Globus pallidus (tissue), 1 donor: ENCODE measurements at regions not wholly inside any gene's neighbourhood (a gene's known extent, or its start where the extent isn't known, plus 50 kb on each side); places are given as distances from the start of the nearest gene placed in this dataset.

Experiments used
- DNase-seq: peaks from one replicate; pipeline ENCODE4 v3.0.0-alpha.2; 2015; ENCODE audit warnings: low spot score

GRCh38 chr10:130230036-130230435 lies 93.8 kb downstream of the GLRX3 start:
- no peak for DNase-seq

DNA sequence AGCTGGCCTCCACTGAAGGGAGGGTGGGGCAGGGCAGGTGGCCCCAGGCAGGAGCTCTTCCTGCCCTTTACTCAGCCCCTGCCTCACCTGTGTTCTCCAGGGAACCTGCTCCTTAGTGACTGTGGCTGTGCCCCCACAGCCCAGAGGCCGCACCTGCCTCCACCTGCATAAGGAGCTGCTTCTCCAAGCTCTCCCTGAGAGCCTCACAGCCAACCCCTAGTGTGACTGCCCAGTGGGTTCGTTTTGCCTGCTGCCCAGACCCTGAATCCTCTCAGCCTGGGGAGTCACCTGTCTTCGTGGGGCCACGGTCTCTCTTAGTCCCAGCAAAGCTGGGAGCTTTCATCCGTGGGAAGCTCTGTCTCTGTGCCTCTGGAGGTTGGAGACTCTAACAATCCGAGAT lies 94.4 kb downstream of the GLRX3 start:
- no peak for DNase-seq

- no peak for DNase-seq
Observed at GRCh38 chr10:130231251-130231741, 95.1 kb downstream of the GLRX3 start.

GRCh38 chr10:130232166-130233034 lies 96.2 kb downstream of the GLRX3 start:
- no peak for DNase-seq

GRCh38 chr10:130233035-130233360 lies 96.8 kb downstream of the GLRX3 start:
- DNase-seq = no peak

GRCh38 chr10:130233426-130233825 lies 97.2 kb downstream of the GLRX3 start:
- no peak for DNase-seq

DNA sequence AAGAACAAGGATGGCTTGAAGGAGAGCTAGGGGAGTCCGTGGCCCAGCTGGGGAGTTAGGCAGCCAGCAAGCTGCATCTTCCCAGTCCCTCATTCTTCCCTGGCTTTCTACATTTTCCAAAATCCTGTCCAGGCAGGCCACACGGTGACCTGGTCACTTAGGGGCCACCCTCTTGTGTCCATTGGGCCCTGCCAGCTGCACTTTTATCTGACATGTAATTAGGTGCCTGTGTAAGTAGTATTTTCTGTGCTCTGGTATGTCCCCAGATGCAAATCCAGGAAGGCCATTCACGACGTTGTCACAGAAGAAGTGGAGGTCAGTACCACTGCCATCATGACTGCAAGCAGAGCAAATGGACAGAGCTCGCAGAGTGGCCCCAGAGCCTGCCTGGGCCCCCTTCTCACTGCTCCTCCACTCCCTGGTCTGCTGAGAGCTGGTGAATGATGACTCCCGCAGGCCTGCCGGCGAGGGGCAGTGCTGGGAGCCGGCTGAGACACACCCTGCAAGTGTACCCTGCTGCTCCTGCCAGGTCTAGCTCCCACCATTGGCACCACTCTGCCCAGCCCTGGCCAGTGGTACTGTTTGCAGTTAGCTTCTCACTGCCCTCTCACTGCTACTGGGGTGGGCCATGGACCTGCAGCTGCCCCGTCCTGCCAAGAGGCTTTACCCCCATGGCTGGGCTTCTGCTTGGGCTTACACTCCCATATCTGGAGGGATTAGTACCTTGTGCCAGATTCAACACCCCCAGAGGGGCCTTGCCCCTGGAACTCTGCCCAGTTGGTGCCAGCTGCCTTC lies 98.2 kb downstream of the GLRX3 start:
- no peak for DNase-seq

DNA sequence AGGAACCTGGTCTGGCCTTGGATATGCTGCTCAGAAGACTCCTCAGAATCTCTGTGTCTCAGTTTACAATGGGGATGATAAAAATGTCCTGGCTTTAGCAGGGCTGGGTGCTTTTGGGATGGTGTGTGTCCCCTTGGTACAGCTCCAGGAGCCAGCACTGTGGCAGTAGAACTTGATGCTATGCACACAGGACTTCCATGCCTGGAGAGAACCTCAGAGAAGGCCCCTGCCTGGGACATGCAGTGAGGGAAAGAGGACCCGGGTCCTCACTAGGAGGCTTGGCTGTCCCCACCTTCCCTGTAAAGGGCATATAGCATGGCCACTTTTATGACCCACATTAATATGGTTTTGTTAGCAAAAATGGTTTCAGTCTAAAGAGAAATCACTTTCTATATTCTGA lies 100.5 kb downstream of the GLRX3 start:
- no peak for DNase-seq

GRCh38 chr10:130240409-130240808 lies 104.2 kb downstream of the GLRX3 start:
- no peak for DNase-seq

DNA sequence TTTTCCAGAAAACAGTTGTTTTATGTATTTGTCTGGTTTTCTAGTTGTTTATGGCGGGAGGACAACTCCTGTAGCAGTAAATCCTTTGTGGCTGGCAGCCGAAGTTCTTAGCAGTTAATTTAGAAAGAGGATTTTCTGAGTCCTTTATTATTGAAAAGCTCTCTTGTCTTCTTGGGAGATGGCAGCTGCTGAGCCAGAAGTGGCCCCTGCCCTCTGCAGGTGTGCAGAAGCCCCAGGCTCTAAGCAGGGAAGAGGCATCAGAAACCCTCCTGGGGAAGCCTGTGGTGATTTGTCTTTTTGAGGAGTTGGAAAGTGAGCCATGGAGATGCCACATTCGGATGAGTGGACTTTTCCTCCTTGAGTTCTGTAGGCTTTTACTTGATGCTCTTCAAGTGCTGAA lies 106.3 kb downstream of the GLRX3 start:
- DNase-seq = no peak

DNA sequence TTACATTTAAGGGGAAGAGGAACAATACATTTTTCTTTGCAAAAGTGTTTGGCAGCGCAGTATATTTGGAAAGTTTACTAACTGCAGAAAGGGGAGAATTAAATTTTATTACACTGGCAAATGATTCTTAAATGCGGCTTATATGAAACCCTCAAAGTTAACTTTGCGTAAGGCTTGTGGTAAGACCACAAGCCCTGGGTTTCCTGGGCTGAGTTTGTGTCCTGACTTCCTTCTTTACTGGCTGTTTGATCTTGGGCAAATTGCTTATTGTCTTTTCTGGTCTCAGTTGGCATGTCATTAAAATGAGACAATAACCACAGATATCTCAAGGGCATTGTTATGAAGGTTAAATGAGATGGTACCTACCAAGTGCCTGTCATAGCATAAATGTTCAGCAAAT lies 106.8 kb downstream of the GLRX3 start:
- DNase-seq = no peak

DNA sequence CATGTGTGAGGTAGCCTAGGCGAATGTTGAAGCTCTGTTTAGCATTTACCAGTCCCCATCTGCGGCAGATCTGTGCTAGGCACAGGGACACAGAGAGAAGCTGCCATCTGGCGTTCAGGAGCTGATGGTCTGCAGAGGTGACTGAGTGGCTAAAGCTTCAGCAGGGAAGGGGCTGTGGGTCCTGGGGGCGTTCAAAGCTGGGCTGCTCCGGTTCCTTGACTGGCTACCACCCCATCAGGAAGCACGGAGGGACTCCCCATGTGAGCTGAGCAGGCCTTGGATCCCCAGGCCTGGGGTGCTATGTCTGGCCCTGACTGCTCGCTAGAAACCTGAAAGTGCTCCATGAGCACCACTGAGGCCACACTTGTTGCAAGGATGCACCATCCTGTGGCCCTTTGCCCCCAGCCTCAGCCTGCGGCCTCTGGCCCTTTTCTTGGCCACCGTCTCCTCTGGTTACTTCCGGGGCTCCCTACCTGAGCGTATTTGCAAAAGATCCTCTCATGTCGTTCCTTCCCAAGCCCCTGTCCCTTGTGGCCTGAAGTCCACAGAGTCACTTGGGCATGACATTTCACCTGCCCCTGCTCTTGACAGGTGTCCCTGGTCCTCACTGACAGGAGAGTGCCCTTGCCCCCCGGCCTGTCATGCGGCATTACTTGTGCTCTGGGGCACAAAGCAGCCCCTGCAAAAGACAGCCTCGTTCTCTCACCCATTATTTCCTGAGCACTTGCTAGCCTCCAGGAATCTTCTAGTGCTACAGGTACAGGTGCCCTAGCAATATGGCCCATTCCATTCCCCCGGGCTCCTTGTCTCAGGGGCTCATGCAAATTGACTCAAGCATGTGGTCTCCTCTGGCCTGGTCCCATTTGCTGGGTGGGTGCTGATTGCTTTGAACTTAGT lies 108.1 kb downstream of the GLRX3 start:
- DNase-seq = no peak

DNA sequence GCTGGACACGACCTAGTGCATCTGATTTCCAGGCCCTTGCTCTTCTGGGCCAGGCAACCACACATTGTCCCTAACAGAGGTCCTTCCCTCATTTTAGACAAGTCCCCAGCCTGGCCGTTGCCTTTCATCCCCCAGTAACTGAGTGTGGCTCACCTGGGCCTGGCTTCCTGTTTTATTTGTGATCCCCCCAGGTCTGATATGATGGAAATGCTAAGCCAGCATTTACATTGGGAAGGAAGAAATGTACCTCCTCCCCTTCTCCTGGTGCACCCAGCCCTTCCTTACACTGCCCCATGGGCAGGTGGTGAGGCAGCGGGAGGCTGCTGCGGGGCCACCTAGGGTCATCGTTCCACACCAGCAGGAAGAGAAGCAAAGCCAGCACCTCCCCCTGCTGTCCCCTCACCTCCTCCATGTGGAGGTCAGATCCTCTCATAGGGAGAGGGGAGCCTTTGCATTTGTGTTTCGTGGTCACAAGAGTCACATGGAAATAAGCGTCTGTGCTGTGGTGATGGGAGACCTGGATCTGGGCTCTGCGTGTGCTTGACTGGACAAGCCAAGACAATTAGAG lies 108.8 kb downstream of the GLRX3 start:
- DNase-seq = no peak

- DNase-seq = no peak
Observed at GRCh38 chr10:130246113-130246512, 109.9 kb downstream of the GLRX3 start.

- DNase-seq = no peak
Observed at GRCh38 chr10:130250127-130250526, 113.9 kb downstream of the GLRX3 start.

DNA sequence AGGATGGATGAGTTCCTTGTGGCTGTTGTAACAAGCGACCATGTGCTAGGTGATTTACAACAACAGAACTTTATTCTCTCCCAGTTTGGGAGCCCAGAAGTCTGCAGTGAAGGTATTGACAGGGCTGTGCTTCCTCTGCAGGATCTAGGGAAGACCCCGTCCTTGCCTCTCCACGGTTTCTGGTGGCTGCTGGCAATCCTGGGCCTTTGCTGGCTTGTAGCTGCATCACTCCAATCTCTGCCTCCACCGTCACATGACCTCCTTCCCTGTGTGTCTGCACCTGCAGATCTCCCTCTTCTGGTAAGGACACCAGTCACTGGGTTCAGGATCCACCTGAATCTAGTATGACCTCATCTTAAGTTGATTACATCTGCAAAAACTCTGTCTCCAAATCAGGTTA lies 115.6 kb downstream of the GLRX3 start:
- no peak for DNase-seq

DNA sequence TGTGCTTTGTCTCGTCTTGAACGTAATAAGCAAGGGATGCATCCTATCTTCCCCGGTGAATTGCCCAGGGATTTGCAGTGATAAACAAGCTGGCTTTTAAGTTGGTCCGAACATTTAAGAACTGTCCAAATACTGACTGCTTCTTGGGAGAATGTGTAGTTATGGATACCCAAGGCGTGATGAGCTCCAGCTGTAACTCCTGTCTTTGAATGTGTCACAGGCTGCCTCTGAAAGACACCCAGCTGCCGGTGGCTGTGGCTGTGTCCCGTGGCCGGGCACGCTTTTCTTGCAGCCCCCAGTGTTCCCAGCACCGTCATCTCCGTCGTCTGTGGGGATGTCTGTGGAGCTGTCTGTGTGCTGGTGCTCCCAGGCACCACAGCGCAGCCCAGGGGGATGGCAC lies 118.1 kb downstream of the GLRX3 start:
- DNase-seq = no peak

GRCh38 chr10:130254662-130255061 lies 118.5 kb downstream of the GLRX3 start:
- DNase-seq = no peak

DNA sequence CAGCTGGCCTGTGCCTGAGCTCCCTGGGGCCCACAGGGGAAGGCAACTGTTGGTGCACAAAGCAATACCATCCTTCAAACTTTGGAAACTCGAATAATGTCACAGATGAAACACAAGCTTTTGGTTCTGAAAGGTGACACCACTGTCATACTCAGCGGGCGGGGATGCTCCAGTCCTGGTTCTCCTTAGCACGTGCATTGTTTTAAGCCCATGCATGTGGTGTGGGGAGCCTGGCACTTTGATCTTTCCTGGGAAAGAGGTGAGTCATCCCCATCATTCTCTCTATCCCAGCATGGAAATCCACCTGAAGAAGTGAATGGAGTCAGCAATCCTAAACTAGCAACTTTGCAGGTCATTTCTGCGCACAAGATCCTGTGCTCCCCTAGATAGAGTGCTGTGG lies 119.6 kb downstream of the GLRX3 start:
- DNase-seq = no peak

DNA sequence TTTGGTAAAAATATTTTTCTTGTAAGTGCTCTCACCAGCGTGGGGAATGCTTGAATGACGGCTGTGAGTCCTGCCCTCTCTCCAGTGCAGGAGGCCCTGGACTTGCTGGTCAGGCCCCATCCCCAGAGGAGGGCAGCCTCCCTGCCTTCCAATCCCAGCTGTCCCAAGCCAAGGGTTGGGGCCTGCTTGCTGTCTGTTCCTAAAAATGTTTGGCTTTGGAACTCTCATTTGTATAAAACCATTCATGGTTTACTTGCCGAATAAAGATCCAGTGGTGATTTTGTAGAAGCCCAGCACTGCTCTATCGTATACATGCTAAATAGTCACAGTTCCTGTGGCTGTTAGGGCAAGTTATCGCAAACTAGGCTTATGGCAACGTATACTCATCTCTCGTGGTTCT lies 121.7 kb downstream of the GLRX3 start:
- no peak for DNase-seq

DNA sequence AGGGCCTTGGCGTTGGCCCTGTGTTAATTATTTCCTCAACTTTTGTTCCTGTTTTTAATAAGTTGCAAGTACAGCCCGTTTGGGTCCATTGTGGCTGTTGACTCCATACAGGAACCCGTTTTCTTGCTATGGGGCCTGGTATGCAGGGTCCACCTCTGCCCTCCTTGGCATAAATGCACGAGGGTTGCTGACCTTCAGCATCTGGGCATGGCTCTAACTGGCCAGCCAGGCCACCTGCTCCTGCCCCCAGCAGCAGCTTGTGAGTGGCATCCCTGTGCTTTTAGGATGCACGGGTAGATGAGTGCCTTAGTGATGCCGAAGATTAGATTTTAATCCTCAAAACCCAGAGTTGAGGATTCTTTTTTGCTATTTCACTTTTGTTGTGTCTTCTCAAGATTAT lies 123.2 kb downstream of the GLRX3 start:
- no peak for DNase-seq

GRCh38 chr10:130261306-130261705 lies 125.1 kb downstream of the GLRX3 start:
- DNase-seq = no peak
